Gastrocnemius medialis (tissue), 4 donors: ENCODE measurements at regions not wholly inside any gene's neighbourhood (a gene's known extent, or its start where the extent isn't known, plus 50 kb on each side); places are given as distances from the start of the nearest gene placed in this dataset.

ENCODE experiments used
- ATAC-seq, 2 donors: fragments of 150-250 bp; one replicate each; pipeline ENCODE4 v1.9.1; 2016
- DNase-seq, 2 donors: peaks; one replicate each; pipeline ENCODE4 v3.0.0-alpha.2; 2019
- H3K27ac ChIP-seq, 4 donors: fragments of 200-600 bp; sonication (generic); 1 replicate in 1 of 4; 2 replicates in 3 of 4; pipeline ENCODE4 v1.5.1; 2016 to 2018; ENCODE audit warnings: mild to moderate bottlenecking in 2 of 4, moderate library complexity in 1 of 4
- H3K27me3 ChIP-seq, 3 donors: fragments of 200-600 bp; sonication (generic) in 2 of 3; 1 replicate in 1 of 3; 2 replicates in 2 of 3; pipeline versions ENCODE4 v1.5.1 to v1.6.0; 2016 to 2019; ENCODE audit warnings: mild to moderate bottlenecking in 1 of 3, moderate library complexity in 1 of 3
- H3K36me3 ChIP-seq, 2 donors: fragments of 200-600 bp; sonication (generic) in 1 of 2; one replicate each; pipeline ENCODE4 v1.5.1; 2017 to 2018
- H3K4me1 ChIP-seq, 2 donors: fragments of 200-600 bp; sonication (generic) in 1 of 2; one replicate each; pipeline ENCODE4 v1.5.1; 2016 to 2017; ENCODE audit warnings: mild to moderate bottlenecking in 2 of 2
- H3K4me3 ChIP-seq, 4 donors: fragments of 200-600 bp; sonication (generic) in 3 of 4; 1 replicate in 1 of 4; 2 replicates in 3 of 4; pipeline ENCODE4 v1.5.1; 2016 to 2019; ENCODE audit warnings: mild to moderate bottlenecking in 2 of 4
- H3K9me3 ChIP-seq, 3 donors: fragments of 200-600 bp; sonication (generic) in 2 of 3; 1 replicate in 1 of 3; 2 replicates in 2 of 3; pipeline ENCODE4 v1.5.1; 2016 to 2019
- CTCF ChIP-seq, 5 experiments: fragments of 450-650 bp in 3 of 5; fragments of 200-600 bp in 2 of 5; sonication (generic) in 2 of 5; IDR thresholded peaks in 4 of 5; conservative IDR thresholded peaks in 1 of 5; 1 replicate in 4 of 5; 2 replicates in 1 of 5; pipeline ENCODE4 v1.5.1; 2016 to 2019; ENCODE audit warnings: antibody characterized with exemption in 5 of 5, mild to moderate bottlenecking in 3 of 5, moderate library complexity in 3 of 5
- POLR2A ChIP-seq, 2 donors: fragments of 450-650 bp; IDR thresholded peaks; one replicate each; pipeline ENCODE4 v1.6.1; 2017; ENCODE audit warnings: antibody characterized with exemption in 2 of 2, mild to moderate bottlenecking in 2 of 2, moderate library complexity in 2 of 2
- in situ Hi-C, 4 donors: fragments of 200-750 bp; cut with MboI; loops; one replicate each; pipeline versions ENCODE4 v1.15.0 to v1.8.0; 2017; ENCODE audit warnings: low sequenced_read_pairs in 4 of 4
- intact Hi-C: fragments of 100-400 bp; cut with DNase I; formaldehyde crosslinking; loops from one replicate; pipeline ENCODE4 v1.15.1; 2023; ENCODE audit warnings: low total_unique reads

GRCh38 chr2:16331772-16332171 is 333.9 kb downstream of the CYRIA start:
- H3K27me3 ChIP-seq, result no peaks in the 10 kb centered on the region
- H3K36me3 ChIP-seq, result no peaks in the 10 kb centered on the region
- in situ Hi-C loops (no loop called here), intact Hi-C loops (no loop called here)
- no peaks in the 10 kb centered on the region for H3K9me3 ChIP-seq
- no peak overlapping the region for H3K27ac ChIP-seq
- H3K4me3 ChIP-seq, result no peak overlapping the region
- H3K4me1 ChIP-seq, result no peaks in the 10 kb centered on the region
- ATAC-seq (no peak), DNase-seq (no peak)
- TF ChIP-seq CTCF (IDR thresholded peaks at IDR 0.05 in 4 of 5, conservative IDR thresholded peaks at IDR 0.05 in 1 of 5) (no peak), POLR2A (IDR thresholded peaks at IDR 0.05) (no peak)

- H3K36me3 ChIP-seq, result no peaks in the 10 kb centered on the region
- no peak for TF ChIP-seq POLR2A (IDR thresholded peaks at IDR 0.05)
- no peak for TF ChIP-seq CTCF (IDR thresholded peaks at IDR 0.05 in 4 of 5, conservative IDR thresholded peaks at IDR 0.05 in 1 of 5)
- H3K9me3 ChIP-seq, result no peaks in the 10 kb centered on the region
- no peak overlapping the region for H3K4me3 ChIP-seq
- ATAC-seq (no peak), DNase-seq (no peak)
- in situ Hi-C loops (no loop called here), intact Hi-C loops (no loop called here)
- H3K27me3 ChIP-seq, result no peaks in the 10 kb centered on the region
- no peaks in the 10 kb centered on the region for H3K4me1 ChIP-seq
- H3K27ac ChIP-seq, result no peak overlapping the region
Measured at GRCh38 chr2:16330982-16331381, 334.7 kb downstream of the CYRIA start.

- TF ChIP-seq CTCF (IDR thresholded peaks at IDR 0.05 in 4 of 5, conservative IDR thresholded peaks at IDR 0.05 in 1 of 5) (no peak), POLR2A (IDR thresholded peaks at IDR 0.05) (no peak)
- in situ Hi-C loops (no loop called here), intact Hi-C loops (no loop called here)
- Histone ChIP-seq H3K9me3 (no peaks in the 10 kb centered on the region), H3K27ac (no peak overlapping the region), H3K4me1 (no peaks in the 10 kb centered on the region), H3K27me3 (no peaks in the 10 kb centered on the region), H3K36me3 (no peaks in the 10 kb centered on the region), H3K4me3 (no peak overlapping the region)
- ATAC-seq (no peak), DNase-seq (no peak)
Measured at GRCh38 chr2:16330571-16330970, 335.1 kb downstream of the CYRIA start.

- intact Hi-C loops (no loop called here), in situ Hi-C loops (no loop called here)
- DNase-seq (no peak), ATAC-seq (no peak)
- no peaks in the 10 kb centered on the region for H3K9me3 ChIP-seq
- H3K4me3 ChIP-seq, result no peak overlapping the region
- no peaks in the 10 kb centered on the region for H3K4me1 ChIP-seq
- no peaks in the 10 kb centered on the region for H3K36me3 ChIP-seq
- TF ChIP-seq POLR2A (IDR thresholded peaks at IDR 0.05), result no peak
- no peak for TF ChIP-seq CTCF (IDR thresholded peaks at IDR 0.05 in 4 of 5, conservative IDR thresholded peaks at IDR 0.05 in 1 of 5)
- H3K27me3 ChIP-seq, result no peaks in the 10 kb centered on the region
- no peak overlapping the region for H3K27ac ChIP-seq
Measured at GRCh38 chr2:16330012-16330411, 335.6 kb downstream of the CYRIA start.

GRCh38 chr2:16329421-16329820 is 336.2 kb downstream of the CYRIA start:
- ATAC-seq, result no peak
- no peaks in the 10 kb centered on the region for H3K4me1 ChIP-seq
- TF ChIP-seq CTCF (IDR thresholded peaks at IDR 0.05 in 4 of 5, conservative IDR thresholded peaks at IDR 0.05 in 1 of 5) (no peak), POLR2A (IDR thresholded peaks at IDR 0.05) (no peak)
- DNase-seq, result no peak
- H3K4me3 ChIP-seq, result no peak overlapping the region
- no peaks in the 10 kb centered on the region for H3K27me3 ChIP-seq
- intact Hi-C loops, result no loop called here
- in situ Hi-C loops, result no loop called here
- no peaks in the 10 kb centered on the region for H3K9me3 ChIP-seq
- no peaks in the 10 kb centered on the region for H3K36me3 ChIP-seq
- no peak overlapping the region for H3K27ac ChIP-seq
